ENCODE measurements at regions not wholly inside any gene's neighbourhood (a gene's known extent, or its start where the extent isn't known, plus 50 kb on each side); places are given as distances from the start of the nearest gene placed in this dataset.

DNA sequence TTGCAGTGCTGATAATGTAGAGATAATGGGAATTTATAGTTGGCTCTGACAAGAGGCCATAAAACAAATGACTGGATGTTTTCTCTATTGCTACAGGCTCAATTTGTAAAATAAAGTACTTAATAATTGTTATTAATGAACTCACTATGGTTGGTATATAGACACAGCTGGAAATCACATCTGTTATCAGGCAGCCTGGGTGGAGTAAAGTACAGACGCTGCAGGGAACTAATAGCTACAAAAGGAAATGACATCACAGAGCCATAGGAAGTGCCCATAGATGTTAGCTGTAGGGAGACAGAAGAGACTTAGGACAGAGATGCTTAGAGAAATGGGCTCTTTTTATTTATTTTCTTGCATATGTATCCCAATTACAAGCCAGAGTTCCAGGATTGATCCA, 81.0 kb upstream of the SNX19 start:
- no peak overlapping the region for H3K18ac ChIP-seq (ENCODE audit: insufficient read length, low read depth, low read length)
- H2BK20ac ChIP-seq (ENCODE audit: low read depth, low read length, poor library complexity, severe bottlenecking), result no peak overlapping the region
- H3T11ph ChIP-seq (ENCODE audit: low read length), result no peak overlapping the region
- Mint-ChIP-seq H3K36me3 (ENCODE audit: insufficient read depth in 1 of 3, low read depth in 3 of 3) (no peaks in the 10 kb centered on the region), H3K9me3 (no peaks in the 10 kb centered on the region), H3K27ac (no peak overlapping the region), H3K4me1 (no peaks in the 10 kb centered on the region), H3K27me3 (ENCODE audit: low read depth) (peaks cover 3% of the 10 kb centered on the region), H3K4me3 (no peak overlapping the region)
- H3K23me2 ChIP-seq (ENCODE audit: insufficient read length, low read depth, low read length, poor library complexity, severe bottlenecking), result no peaks in the 10 kb centered on the region
- no peak overlapping the region for H3K27ac ChIP-seq (ENCODE audit: insufficient read length, low read depth, low read length)
- no peak overlapping the region for H3K14ac ChIP-seq (ENCODE audit: insufficient read depth, low read length)
- H2BK15ac ChIP-seq (ENCODE audit: low read depth, low read length), result no peak overlapping the region
- no CpG with 5 or more reads among the region's 1 CpG for WGBS (ENCODE audit: extremely low coverage, insufficient read length, low lambda C conversion rate)
- no peak for DNase-seq
- no peaks in the 10 kb centered on the region for H3K79me1 ChIP-seq (ENCODE audit: insufficient read depth, low read depth, low read length, poor library complexity, severe bottlenecking)
- no peak overlapping the region for H2AFZ ChIP-seq (ENCODE audit: low read length)
- H3K4me1 ChIP-seq (ENCODE audit: insufficient read depth, low read length), result no peaks in the 10 kb centered on the region
- H4K8ac ChIP-seq (replicated peaks; ENCODE audit: insufficient read length, low read depth, low read length), result no peak overlapping the region
- no peak overlapping the region for H2AK5ac ChIP-seq (ENCODE audit: insufficient read length, low read length)
- H3K4me2 ChIP-seq (ENCODE audit: insufficient read depth, insufficient read length, low read length), result no peak overlapping the region
- H3K9me3 ChIP-seq (ENCODE audit: control insufficient read depth, low read depth, low read length), result no peaks in the 10 kb centered on the region
- H3K56ac ChIP-seq (ENCODE audit: insufficient read length, low read depth, low read length), result no peak overlapping the region
- no peaks in the 10 kb centered on the region for H3K79me2 ChIP-seq (ENCODE audit: insufficient read depth, low read length)
- no peak overlapping the region for H4K5ac ChIP-seq (ENCODE audit: insufficient read length, low read depth, low read length)
- no peaks in the 10 kb centered on the region for H3K27me3 ChIP-seq (ENCODE audit: insufficient read depth, low read length)
- H3K9ac ChIP-seq (ENCODE audit: extremely low read depth, insufficient read length, low read length), result no peak overlapping the region
- TF ChIP-seq, protein P1, sequence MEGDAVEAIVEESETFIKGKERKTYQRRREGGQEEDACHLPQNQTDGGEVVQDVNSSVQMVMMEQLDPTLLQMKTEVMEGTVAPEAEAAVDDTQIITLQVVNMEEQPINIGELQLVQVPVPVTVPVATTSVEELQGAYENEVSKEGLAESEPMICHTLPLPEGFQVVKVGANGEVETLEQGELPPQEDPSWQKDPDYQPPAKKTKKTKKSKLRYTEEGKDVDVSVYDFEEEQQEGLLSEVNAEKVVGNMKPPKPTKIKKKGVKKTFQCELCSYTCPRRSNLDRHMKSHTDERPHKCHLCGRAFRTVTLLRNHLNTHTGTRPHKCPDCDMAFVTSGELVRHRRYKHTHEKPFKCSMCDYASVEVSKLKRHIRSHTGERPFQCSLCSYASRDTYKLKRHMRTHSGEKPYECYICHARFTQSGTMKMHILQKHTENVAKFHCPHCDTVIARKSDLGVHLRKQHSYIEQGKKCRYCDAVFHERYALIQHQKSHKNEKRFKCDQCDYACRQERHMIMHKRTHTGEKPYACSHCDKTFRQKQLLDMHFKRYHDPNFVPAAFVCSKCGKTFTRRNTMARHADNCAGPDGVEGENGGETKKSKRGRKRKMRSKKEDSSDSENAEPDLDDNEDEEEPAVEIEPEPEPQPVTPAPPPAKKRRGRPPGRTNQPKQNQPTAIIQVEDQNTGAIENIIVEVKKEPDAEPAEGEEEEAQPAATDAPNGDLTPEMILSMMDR (conservative IDR thresholded peaks at IDR 0.05), result no peak
- no peak overlapping the region for H2BK12ac ChIP-seq (ENCODE audit: insufficient read length, low read depth, low read length)
- no peaks in the 10 kb centered on the region for H4K20me1 ChIP-seq (ENCODE audit: control insufficient read depth, insufficient read depth, insufficient read length)
- H2BK5ac ChIP-seq (ENCODE audit: insufficient read length, low read length), result no peak overlapping the region
- H3K4ac ChIP-seq (ENCODE audit: low read depth, low read length), result no peak overlapping the region
- H4K91ac ChIP-seq (ENCODE audit: insufficient read length, low read depth, low read length), result no peak overlapping the region
- H2BK120ac ChIP-seq (ENCODE audit: low read depth, low read length, poor library complexity, severe bottlenecking), result no peak overlapping the region
- H3K23ac ChIP-seq (ENCODE audit: insufficient read length, low read depth, low read length), result no peak overlapping the region

Data from H9 (cell line).